HG02759 (cell line): ENCODE measurements at regions not wholly inside any gene's neighbourhood (a gene's known extent, or its start where the extent isn't known, plus 50 kb on each side); places are given as distances from the start of the nearest gene placed in this dataset.

Experiments used
- ATAC-seq: cut with Tn5 transposase; IDR thresholded peaks from one replicate; pipeline ENCODE4 v1.9.1; 2021; ENCODE audit warnings: mild to moderate bottlenecking, moderate library complexity; ENCODE audit not compliant: unreplicated experiment

- ATAC-seq = no peak
These were observed 951.3 kb downstream of the ADGRL2 start for GRCh38 chr1:82752046-82752445.

- no peak for ATAC-seq
These were observed 932.9 kb downstream of the ADGRL2 start for GRCh38 chr1:82733645-82734044.

DNA sequence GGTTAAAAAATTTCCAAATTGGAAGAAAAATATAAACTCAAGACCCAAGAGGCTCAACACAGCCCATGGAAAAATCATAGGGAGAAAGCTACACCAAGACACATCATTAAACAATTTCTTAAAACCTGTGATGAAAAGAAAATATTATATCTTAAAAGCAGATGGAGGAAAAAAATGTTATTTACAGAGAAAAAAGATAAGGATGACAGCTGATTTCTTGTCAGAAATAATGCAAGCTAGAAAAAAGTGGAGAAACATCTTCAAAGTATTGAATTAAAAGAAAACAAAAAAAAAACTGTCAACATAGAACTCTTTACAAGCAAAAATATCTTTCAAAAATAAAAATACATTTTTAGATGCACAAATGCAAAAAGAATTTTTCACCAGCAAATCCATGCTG, 930.5 kb downstream of the ADGRL2 start:
- no peak for ATAC-seq

DNA sequence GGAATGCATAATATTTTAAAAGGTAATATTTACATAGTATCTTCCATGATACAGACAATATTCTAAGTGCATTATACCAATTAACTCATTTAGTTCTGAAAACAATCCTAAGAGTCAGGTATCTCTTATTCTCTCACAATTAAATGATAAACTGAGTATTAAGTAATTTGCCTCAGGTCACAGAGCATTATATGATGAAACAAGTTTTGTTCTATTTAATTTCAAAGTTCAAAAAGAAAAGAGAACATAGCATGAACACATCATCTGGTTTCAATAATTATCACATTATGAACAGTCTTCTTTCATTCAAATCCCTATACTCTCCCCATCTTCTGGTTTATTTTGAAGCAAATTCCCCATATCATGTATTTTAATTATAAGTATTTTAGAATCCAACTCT, 927.5 kb downstream of the ADGRL2 start:
- ATAC-seq = no peak

- ATAC-seq = no peak
These were observed 923.5 kb downstream of the ADGRL2 start for GRCh38 chr1:82724246-82724645.

GRCh38 chr1:82722608-82723007, 921.9 kb downstream of the ADGRL2 start:
- no peak for ATAC-seq

GRCh38 chr1:82721702-82722101, 921.0 kb downstream of the ADGRL2 start:
- no peak for ATAC-seq

DNA sequence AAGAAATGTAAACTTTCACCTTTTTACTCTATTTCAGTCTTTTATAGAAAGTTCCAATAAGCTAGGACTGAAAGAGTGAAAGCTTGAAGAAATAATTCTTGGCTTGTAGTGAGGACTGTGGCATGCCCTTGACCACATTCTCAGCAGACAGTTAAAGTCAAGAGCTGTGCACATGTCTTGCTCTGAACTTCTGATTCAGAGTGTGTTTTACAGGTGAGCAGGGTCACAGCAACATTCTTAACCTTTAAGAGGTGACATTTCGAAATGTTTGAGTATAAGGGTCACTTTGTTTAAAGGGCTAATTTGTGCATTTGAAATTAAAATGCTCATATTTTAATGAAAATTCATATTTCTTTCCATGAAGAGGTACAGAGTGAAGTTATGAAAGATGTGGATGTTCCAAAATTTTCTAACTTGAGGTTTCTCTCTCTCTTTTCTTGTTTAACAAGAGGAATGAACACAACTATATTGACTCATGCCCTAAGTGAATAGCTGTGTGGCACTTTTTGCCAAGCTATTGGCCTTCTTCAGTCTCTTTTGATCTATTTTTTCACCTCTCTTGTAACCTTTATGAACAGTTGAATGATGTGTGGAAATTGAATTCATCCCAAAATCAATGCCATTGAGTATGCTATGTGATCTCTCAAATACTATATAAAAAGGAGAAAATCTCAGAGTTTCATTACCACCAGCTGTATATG, 918.1 kb downstream of the ADGRL2 start:
- no peak for ATAC-seq

DNA sequence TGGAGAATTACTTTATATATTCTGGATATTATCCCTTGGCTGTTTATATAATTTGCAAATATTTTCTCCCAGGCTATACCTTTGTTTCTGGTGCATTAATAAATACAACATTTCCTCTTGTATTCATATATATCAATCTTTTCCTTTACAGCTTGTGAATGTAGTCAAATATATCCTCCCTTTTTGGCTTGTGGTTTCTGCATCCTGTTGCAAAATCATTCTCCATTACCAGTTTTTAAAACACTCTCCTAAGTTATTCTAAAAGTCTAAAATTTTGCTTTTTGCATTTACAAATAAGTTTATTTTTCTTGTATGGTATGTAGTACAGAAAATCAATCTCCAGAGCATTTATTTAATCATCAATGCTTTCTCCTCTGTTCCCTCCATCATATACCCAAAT, 909.4 kb downstream of the ADGRL2 start:
- ATAC-seq = no peak

DNA sequence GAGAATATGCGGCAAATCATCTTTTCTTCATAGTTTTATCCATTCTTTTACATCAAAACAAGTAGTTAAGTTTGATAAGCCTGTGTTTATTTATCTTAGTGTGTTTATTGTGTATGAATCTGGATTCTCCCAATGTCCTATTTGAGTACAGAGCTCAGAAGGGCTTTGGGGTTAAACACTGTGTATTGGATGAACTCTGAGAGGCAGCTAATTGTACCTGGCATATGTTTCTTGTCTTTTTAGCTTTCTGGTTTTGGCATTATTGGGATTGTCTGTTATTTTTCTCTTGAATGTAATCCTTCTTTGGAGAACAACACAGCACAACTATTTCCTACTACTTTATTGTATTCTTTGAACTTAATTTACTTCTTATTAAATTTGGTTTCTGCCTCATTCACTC, 906.9 kb downstream of the ADGRL2 start:
- no peak for ATAC-seq

DNA sequence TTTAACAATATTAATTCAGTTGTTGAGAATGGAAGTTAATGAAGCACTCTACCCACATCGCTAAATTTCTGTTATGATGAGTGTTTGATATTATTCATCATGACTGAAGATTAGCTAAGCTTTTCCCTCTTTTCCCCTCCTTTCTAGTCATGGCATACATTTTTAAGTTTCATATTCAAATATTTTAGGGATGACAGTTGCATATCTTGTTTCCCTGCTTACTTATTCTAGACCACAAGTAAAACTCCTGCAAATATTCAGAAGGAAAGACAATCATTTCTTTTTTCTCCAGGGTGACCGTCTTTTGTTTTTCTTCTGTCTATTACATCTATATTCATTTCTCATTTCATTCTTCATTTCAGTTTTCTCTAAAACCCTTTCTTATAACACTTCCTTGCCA, 906.0 kb downstream of the ADGRL2 start:
- ATAC-seq = no peak

DNA sequence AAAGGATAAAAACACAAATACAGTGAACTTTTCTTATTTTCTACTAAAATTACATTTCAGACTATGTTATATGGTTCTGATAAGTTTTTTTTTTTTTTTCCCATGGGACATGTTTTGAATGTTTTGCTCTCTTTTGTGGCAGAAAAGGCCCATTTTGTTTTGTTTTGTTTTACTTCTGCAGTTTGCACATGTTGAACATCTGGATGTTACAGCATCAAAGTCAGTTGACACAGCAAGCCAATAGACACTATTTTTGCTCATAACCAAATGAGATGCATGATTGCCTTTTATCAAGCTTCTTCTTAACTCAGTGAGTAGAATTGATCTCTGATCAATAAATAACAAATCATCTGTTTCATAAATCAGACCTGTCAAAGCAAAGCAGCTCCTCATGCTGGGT, 904.2 kb downstream of the ADGRL2 start:
- no peak for ATAC-seq

DNA sequence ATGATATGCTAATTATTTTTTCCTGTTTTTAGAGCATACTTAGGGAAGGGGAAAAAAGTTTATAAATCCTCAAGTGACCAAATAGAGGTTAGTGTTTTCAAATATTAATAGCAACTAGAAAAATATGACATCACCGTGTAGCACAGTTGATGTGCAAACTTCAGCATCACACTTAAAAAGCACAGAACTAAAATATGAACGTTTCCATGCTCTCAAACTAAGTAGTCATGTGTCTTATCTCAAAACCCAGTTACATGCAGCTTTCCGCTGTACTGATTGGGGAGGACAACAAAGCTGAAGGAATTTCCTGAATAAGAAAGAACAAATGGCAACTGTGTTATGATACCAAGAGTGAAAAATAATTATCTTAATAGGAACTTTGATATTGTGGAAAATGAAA, 903.7 kb downstream of the ADGRL2 start:
- ATAC-seq = no peak

GRCh38 chr1:82703951-82704350, 903.2 kb downstream of the ADGRL2 start:
- no peak for ATAC-seq

- no peak for ATAC-seq
These were observed 899.7 kb downstream of the ADGRL2 start for GRCh38 chr1:82700476-82700875.

- ATAC-seq = no peak
These were observed 897.2 kb downstream of the ADGRL2 start for GRCh38 chr1:82697965-82698364.

GRCh38 chr1:82695443-82695842, 894.7 kb downstream of the ADGRL2 start:
- ATAC-seq = no peak

DNA sequence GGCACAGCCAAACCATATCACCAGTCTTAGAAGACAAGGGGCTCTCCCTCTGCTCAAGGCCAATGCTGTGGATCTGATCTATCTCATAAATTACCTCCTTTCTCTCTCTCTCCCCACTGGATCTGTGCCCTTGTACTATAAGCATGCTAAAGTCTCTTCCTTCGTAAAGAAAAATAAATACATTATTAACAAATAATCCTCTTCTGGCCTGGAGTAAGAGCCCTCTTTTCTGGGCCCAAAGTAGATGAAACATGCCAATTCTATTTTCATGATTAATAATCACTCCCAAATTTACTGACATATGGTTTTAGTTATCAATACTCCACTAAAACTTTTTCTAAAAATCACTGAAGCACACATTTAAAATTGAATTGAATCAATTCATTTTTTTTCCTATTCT, 889.7 kb downstream of the ADGRL2 start:
- ATAC-seq = no peak

GRCh38 chr1:82689217-82689616, 888.5 kb downstream of the ADGRL2 start:
- ATAC-seq = no peak

- ATAC-seq = no peak
These were observed 886.0 kb downstream of the ADGRL2 start for GRCh38 chr1:82686774-82687173.

GRCh38 chr1:82646888-82647287, 846.2 kb downstream of the ADGRL2 start:
- ATAC-seq = no peak

- no peak for ATAC-seq
These were observed 845.6 kb downstream of the ADGRL2 start for GRCh38 chr1:82646336-82646735.

DNA sequence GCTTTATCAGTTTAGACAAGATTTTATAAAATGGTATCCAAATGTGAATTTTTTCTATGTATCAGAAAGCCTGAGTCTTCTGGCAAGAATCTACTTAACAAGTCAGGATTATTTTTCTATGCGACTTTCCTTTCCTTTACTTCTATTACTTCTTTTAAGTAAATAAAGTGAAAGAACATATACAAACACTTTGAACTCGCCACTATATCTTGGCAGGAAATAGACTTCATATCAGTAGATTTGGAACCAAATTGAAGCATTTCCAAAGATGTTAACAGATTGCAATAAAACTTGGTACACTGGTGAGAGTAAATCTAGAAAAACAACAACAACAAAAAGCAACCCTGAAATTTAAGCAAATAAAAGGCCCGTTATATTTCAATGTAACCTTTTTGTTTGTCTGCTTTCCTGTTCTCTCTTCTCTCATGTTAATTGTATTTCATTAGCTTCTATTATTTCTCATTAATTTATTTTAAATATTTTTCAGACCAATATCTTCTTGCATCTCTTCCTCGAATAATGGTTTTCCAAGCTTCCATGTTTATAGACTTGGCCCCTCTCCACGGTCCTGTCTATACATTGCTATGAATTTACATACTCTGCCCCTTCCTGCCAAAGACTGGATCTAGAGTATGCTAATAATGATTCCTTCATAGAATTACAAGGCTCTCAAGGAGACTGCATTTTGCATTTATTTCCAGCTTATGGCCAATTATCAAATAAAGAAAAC, 843.6 kb downstream of the ADGRL2 start:
- no peak for ATAC-seq
